Esophagus mucosa (tissue), 1 donor: ENCODE measurements at regions not wholly inside any gene's neighbourhood (a gene's known extent, or its start where the extent isn't known, plus 50 kb on each side); places are given as distances from the start of the nearest gene placed in this dataset.
"Not testable (repeated sequence)": the region's sequence is repeated elsewhere in the genome, so short reads cannot be mapped to it uniquely, and the experiment has no call there.

Experiments used
- ATAC-seq: fragments of 200-7000 bp; cut with Tn5 transposase; one replicate; pipeline ENCODE4 v1.9.1; 2020
- donor health status: DM: yes; HTN: yes; CAD: no.

DNA sequence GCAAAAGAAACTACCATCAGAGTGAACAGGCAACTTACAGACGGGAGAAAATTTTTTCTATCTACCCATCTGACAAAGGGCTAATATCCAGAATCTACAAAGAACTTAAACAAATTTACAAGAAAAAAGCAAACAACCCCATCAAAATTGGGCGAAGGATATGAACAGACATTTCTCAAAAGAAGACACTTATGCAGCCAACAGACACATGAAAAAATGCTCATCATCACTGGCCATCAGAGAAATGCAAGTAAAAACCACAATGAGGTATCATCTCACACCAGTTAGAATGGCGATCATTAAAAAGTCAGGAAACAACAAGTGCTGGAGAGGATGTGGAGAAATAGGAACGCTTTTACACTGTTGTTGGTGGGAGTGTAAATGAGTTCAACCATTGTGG is 206.6 kb upstream of the HTR1E start:
- not testable (repeated sequence) for ATAC-seq

DNA sequence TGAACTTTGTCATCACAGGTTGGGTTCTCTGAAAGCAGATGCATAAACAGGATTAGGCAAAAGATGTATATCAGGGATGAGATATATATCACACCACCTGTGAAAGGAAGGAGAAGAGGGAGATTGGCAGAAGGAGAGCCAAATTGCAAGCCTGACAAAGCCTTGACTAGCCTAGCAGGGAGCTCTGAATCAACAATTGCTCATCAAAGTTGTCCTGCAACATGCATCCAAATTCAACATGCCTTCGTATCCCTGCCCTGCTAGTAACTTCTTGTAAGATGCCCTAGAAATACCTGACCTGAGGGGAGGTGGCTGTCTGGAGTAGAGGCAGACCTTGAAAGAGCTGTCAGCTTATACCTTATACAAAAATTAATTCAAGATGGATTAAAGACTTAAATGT is 207.1 kb upstream of the HTR1E start:
- ATAC-seq, result no peak

DNA sequence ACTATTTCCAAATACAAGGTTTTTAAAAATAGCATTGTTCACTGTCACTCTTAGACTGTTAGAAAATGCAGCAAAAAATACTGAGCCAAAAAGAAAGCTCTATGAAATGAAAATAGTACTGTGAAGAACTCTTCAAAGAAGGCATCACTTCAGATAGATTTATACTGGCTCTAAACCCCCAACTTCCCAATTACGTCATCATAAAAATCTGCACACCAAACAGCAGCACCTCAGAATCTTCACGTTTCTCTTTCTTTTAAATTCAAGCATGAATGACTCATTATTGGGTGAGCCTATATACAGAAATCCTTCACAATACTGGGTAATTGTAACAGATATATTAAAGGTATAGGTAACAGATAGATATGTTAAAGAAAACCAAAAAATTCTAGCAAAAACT is 208.4 kb upstream of the HTR1E start:
- ATAC-seq, result no peak

DNA sequence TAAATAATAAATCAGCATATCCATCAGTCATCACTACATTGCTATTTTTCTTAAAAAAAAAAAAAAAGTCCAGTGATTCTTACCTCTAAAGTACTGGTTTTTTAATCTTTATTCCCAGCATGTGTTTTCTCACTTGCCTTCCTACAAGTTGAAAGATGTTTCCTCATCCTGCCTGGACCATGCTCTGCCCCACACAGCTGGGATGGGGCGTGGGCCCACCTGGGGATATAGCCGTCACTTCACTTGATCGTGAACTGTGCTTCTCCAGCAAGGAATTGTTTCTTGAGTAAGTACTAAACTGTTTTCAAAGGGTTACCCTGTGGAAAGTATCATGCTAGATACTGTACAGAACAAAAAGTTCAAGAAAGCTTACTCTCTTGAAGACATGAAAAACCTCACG is 212.6 kb upstream of the HTR1E start:
- ATAC-seq, result no peak

DNA sequence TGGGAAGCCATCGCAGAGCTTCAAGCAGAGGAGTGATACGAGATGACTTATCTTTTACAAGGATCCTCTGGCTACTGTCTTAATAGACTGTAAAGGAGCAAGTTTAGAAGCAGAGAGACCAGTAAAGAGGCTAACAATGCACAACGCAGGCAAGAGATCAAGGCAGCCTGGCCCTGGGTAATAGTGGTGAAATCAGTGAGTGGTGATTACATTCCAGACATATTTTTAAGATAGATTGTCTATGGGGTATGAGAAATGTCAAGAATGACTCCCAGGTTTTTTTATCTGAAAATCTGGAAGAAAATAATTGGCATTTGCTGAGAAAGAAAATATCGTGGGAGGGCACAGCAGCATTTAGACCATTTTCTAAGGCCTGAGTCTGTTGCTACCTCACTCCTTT is 213.6 kb upstream of the HTR1E start:
- ATAC-seq, result no peak

DNA sequence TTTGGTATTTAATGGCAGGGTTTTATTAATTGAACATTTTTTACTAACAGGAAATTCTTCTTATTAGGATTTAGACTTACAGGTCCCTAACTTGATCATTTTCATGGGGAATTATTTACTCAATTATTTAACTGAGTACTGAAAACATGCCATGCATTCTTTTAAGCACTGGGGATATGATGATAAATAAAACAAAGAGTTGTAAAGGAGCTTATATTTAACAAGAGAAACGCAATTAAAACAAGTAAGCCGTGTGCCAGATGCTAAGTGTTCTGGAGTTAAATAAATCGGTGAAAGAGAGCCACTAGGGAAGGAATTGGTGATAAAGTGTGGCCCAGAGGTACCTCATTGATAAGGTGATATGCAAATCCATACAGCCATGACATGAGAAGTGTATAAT is 214.2 kb upstream of the HTR1E start:
- no peak for ATAC-seq

DNA sequence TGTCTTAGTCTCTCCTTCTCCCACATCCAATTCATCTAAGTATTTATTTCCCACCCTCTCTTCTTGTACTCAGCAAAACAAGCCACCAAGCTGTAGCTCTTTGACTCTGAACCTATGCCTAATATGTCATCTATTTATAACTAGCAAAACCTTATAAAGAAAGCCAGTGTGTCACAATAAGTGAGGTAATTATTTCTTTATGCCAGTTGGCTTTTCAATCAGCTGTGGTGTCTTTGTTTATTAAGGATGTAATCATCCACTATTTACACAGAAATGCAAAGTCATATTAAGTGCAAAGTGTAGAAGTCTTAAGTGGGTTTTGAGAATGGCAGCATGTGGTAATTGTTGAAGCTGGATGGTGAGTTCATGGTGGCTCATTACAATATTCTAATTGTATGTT is 215.2 kb upstream of the HTR1E start:
- no peak for ATAC-seq

DNA sequence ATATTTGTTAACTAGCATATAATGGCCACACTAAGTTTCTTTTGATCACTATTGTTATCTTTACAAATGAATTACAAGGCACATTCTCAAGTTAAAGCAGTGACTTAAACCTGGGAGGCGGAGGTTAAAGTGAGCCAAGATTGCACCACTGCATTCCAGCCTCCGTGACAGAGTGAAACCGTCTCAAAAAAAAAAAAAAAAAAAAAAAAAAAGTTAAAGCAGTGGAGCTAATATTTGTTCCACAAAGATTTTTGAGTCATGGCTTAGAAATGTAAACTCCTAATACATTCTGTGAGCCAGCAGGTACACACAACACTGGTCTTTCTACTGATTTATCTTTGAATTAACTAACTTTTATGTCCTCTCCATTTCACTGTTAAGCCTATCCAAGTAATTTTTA is 221.7 kb upstream of the HTR1E start:
- ATAC-seq, result no peak

DNA sequence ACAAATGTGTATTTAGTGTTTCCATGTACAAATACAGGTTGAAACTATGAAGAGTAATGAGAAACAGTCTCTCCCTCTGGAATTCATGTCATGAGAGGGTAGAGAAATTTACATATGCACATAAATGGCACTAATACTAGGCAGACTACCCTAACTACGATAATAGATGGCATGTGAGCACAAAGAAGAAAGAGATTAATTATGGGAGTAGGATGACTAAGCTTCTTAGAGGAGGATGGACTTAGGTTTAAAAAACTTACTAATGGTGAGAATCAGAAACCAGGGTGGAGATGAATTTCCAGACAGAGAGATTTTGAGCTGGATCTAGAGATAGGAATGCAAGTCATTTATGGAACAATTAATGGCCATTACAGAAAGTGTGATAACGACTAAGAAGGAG is 225.3 kb upstream of the HTR1E start:
- ATAC-seq, result no peak

DNA sequence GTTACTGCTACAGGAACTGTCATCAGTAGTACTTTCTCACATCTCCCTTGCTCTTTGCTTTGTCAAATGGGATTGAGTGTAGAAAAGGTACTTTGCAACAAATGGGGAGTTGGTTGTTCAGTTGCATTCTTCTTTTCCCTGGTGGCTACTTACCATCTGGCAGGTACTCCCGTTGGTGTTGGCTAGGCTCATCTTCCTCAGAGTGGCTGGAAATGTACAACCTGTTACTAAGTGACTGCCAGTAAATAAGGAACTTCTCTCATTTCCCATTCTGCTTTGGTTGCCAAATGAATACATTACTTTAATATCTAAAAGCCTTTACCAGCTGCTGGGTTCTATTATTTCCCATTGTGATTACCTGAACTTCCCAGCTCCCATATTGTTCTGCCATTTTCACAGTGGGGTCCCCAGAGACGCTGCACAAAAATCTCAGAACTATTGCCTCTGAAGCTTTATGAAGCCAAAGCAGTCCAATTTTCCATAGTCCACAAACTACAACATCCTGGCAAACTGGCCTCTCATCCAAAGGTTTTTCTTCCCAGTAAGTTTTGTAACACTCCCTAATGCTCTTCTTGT is 229.7 kb upstream of the HTR1E start:
- no peak for ATAC-seq

DNA sequence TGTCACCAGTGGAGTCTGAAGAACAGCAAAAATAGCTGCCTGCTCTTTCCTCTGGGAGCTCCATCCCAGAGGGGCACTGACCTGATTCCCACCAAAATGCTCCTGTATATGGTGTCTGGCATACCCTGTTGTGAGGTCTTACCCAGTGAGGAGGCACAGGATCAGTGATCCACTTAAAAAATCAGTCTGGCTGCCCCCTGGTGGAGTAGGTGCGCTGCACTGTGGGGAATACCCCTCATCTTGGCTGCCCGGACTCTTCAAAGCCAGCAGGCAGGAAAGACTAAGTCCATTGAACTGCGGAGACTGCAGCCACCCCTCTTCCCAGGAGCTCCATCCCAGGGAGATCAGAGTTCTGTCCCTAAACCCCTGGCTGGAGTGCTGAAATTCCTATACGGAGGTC is 230.9 kb upstream of the HTR1E start:
- no peak for ATAC-seq

DNA sequence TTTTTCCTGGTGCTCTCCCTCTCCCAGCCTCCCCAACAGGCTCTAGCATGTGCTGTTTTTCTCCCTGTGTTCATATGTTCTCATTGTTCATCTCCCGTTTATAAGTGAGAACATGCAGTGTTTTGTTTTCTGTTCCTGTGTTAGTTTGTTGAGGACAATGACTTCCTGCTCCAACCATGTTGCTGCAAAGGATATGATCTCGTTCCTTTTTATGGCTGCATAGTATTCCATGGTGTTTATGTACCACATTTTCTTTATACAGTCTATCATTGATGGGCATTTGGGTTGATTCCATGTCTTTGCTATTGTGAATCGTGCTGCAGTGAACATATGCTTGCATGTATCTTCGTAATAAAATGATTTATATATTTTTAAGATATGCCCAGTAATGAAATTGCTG is 236.1 kb upstream of the HTR1E start:
- not testable (repeated sequence) for ATAC-seq

DNA sequence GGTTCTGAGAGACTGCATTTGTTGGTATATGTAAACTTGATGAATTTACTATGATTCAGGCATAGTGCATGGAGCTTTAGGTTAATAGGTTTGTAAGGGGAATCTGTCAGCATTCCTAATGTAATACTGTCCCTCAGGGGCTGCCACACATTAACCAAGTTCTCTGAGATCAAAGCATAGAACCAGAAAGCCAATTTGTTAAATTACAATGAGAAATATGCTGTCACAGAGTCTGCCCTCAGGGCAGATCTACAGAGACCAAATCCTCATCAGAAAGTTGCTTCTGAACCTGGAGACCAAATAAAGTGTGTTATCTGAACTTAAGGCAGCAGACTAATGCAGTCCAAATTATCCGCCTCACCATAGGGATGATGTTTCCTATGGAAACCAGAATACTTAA is 250.8 kb upstream of the HTR1E start:
- ATAC-seq, result no peak

DNA sequence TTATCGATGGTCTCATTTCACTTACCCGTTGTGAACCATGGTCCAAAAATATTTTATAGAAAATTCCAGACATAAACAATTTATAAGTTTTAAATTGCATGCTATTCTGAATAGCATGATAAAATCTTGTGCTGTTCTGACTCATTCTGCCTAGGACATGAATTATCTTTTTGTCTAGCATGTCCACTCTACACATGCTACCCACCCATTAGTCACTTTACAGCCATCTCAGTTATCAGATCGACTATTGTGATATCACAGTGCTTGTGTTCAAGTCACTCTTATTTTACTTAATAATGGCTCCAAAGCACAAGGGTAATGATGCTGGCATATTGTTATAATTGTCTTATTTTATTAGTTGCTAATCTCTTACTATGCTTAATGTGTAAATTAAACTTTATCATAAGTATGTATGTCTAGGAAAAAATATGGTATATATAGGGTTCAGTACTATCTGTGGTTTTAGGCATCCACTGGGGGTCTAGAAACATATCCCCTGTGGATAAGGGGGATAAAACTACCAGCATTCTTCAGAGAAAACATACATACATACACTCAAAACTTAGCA is 252.0 kb upstream of the HTR1E start:
- no peak for ATAC-seq

DNA sequence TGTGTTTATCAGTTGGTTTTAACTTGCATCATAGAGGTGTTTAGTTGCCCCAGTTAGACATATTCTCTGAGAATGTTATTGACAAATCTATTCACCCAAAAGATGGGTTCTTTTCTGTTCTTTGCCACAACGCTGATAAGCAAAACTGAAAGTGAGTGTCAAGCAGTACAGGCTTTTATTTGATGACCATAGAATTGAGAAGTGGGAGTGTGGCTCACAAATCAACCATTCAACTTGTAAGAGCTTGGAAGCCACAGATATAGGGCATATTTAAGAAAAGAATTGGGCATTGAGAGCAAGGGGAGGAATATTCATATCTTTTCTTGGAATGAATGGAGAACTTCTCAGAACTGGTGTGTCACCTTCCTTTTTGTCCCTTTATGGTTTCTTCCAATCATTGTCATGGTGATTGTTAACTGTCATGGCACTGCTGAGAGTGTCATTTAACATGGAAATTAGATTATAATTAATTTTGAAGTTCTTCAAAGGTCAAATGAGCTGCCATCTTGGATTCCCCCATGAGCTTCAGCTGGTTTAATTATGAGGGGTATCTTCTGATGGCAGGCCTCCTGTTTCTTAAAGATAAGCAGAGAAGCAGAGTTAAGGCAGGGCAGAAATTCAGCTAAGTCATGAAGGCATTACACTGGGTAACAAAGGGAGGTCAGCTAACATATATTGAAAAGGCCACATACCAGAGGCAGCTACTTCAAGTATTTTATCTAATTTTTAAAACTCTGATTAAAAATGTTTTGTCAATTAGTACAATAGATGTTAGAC is 254.0 kb upstream of the HTR1E start:
- no peak for ATAC-seq

DNA sequence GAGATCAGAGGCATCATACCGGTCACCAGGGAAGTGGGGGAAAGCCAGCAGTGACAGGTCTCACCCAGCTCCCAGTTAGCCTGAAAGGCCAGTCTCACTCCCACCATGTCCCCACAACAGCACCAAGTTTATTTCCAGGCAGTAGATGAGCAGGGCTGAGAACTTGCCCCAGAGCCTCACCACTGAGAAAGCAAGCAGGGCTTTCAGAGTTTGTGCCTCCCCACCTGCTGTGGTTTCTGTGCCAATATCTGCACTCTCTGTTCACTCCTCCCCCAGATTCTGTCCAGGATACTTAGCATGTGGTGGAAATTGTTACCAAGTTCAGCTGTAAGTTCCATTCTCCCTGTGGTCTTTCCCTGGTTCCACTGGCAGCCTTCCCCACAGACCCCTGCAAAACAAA is 255.0 kb upstream of the HTR1E start:
- ATAC-seq, result no peak

DNA sequence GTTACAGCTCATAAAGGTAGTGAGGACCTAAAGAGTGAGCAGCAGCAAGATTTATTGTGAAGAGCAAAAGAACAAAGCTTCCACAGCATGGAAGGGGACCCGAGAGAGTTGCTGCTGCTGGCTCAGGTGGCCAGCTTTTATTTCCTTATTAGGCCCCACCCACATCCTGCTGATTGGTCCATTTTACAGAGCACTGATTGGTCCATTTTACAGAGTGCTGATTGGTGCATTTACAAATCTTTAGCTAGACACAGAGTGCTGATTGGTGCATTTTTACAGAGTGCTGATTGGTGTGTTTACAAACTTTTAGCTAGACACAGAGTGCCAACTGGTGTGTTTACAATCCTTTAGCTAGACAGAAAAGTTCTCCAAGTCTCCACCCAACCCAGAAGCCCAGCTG is 256.2 kb upstream of the HTR1E start:
- ATAC-seq, result not testable (repeated sequence)

DNA sequence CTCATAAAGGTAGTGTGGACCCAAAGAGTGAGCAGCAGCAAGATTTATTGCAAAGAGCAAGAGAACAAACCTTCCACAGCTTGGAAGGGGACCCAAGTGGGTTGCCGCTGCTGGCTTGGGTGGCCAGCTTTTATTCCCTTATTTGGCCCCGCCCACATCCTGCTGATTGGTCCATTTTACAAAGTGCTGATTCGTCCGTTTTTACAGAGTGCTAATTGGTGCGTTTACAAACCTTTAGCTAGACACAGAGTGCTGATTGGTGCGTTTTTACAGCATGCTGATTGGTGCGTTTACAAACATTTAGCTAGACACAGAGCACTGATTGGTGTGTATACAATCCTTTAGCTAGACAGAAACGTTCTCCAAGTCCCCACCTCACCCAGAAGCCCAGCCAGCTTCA is 265.2 kb upstream of the HTR1E start:
- ATAC-seq, result not testable (repeated sequence)

DNA sequence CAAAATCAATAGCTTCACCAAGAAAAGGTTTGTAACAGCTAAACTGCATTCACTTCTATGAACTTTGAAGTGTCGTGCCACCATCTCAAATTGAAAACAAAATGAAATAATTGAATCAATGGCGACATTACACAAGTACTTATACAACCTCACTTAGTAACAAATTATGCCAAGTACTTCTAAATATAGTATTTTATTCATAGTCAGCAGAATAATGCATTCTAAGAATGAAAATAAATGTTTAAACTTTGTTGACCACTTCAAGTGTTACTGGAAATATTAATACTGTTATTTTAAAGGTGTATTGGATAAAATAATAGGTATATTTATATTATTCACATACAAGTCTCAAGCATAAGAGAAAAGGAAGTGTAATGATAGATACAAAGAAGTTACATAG is 280.1 kb upstream of the HTR1E start:
- ATAC-seq, result no peak

DNA sequence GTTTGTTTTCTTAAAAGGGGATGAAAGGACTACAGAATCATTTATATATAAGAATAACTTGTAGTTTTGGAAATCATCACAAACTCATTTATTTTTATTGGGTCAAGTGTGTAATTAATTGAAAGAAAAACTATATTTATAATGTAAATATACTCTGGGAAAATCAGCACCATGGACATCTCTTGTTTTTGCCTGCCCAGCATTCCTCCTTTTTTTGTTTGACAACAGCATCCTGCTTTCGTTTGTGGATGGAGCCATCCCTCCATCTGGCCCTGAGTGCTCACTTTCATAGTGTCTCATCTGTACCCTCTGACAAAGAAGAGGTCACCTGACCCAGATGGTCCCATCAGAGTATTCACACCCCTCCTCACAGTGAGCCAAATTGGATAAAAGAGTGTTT is 308.2 kb upstream of the HTR1E start:
- ATAC-seq, result no peak

DNA sequence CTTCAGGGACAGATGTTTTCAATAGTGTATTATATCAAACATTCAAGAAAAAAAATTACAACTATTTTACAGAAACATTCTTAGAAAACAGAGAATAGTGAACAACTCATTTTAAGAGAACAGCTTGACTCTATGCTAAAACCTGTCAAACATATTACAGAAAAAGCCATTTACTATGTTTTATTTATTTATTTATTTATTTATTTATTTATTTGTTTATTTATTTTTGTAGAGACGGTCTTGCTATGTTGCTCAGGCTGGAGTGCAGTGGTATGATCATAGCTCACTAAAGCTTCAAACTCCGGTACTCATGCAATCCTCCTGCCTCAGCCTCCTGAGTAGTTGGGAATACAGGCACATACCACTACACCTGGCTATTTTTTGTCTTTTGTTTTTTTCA is 317.9 kb upstream of the HTR1E start:
- ATAC-seq, result no peak

DNA sequence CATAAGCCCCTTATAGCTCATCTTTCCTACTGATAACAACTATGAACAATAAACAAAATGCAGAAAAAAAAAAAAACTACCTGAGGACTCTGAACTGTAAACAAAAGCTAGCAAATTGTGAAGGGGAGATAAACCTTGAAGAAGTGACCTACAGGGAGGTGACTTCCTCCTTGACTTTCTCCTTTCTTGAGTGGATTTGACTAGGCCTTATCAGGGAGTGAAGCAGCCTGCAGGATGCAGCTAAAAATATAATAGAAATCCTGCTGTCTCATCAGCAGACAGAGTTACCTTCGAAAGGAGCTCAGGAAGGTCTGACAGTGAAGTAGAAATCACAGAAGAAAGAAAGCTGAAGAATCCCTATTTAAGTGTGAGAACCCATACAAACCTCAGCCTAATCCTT is 322.0 kb upstream of the HTR1E start:
- no peak for ATAC-seq

DNA sequence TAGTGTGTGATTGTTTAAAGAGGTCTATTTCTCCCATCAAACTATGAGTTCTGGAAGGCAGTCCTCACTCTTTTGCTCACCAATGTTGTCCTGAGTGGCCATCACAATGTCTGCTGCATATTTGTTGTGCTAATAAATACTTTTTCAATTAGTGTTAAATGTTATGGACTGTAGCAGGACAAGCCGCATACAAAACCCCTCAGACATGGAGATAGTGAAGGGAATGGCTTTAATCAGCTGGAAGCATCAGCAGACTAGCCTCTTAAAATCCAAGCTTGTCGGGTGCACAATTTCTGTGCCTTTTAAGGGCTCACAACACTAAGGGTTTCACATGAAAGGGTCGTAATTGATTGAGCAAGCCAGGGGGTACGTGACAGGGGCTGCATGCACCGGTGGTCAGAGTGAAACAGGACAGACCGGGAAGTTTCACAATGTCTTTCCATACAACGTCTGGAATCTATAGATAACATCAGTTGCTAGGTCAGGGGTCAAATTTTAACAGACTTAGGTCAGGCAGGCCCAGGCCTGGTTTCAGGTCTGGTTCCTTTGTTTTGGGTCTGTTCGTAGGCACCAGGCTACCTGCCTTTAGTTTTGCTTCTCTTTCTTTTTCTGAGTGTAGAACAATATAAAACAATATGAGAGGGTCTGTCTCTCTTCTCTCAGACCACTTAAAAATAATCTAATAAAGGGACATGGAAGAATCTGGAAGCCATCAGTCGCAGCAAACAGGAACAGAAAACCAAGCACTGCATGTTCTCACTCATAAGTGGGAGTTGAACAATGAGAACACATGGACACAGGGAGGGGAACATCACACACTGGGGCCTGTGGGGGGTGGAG is 327.6 kb upstream of the HTR1E start:
- no peak for ATAC-seq

DNA sequence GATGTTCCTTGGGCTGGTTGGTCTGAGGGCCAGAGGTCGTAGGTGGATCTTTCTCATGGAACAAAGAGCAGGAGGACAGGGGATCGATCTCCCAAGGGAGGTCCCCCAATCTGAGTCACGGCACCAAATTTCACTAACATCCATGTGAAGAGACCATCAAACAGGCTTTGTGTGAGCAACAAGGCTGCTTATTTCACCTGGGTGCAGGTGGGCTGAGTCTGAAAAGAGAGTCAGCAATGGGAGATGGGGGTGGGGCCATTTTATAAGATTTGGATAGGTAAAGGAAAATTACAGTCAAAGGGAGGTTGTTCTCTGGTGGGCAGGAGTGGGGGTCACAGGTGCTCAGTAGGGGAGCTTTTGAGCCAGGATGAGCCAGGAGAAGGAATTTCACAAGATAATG is 334.0 kb upstream of the HTR1E start:
- not testable (repeated sequence) for ATAC-seq
